ENCODE measurements at regions not wholly inside any gene's neighbourhood (a gene's known extent, or its start where the extent isn't known, plus 50 kb on each side); places are given as distances from the start of the nearest gene placed in this dataset.

- DNase-seq (ENCODE audit: low read depth in 1 of 2, low spot score in 2 of 2), result no peak
- Histone ChIP-seq H3K4me1 (replicated peaks in 1 of 4; ENCODE audit: control insufficient read depth in 3 of 4, insufficient read depth in 4 of 4, low read length in 3 of 4) (peaks cover 0 to 3% (median 0%) of the 10 kb centered on the region in 4 experiments; a peak in 1 of 7 replicates), H3K27me3 (replicated peaks in 1 of 4; ENCODE audit: control insufficient read depth in 3 of 4, extremely low read depth in 1 of 4, insufficient read depth in 3 of 4, low read length in 3 of 4) (peaks cover 0 to 1% (median 0%) of the 10 kb centered on the region in 4 experiments; a peak in 1 of 7 replicates), H4K91ac (replicated peaks; ENCODE audit: insufficient read length, low read length) (no peak overlapping the region), H3K79me1 (ENCODE audit: low read depth, low read length) (no peaks in the 10 kb centered on the region), H3K79me2 (ENCODE audit: control insufficient read depth in 1 of 2, insufficient read depth in 2 of 2, low read length in 2 of 2) (no peaks in the 10 kb centered on the region), H2AK5ac (ENCODE audit: low read depth, low read length) (no peak overlapping the region), H4K20me1 (replicated peaks in 1 of 2; ENCODE audit: control insufficient read depth in 1 of 2, insufficient read depth in 2 of 2, low read length in 2 of 2) (no peaks in the 10 kb centered on the region), H3K4me3 (ENCODE audit: extremely low read depth in 1 of 4, insufficient read depth in 2 of 4, low read depth in 3 of 4, low read length in 4 of 4) (no peak overlapping the region), H2BK20ac (ENCODE audit: low read length) (no peak overlapping the region), H2AFZ (ENCODE audit: low read length) (no peak overlapping the region), H3K36me3 (ENCODE audit: control insufficient read depth in 2 of 4, insufficient read depth in 4 of 4, low read length in 3 of 4) (no peaks in the 10 kb centered on the region), H2BK15ac (ENCODE audit: low read length) (no peak overlapping the region), H3K23ac (ENCODE audit: insufficient read length) (no peak overlapping the region), H2BK12ac (ENCODE audit: low read depth, low read length) (no peak overlapping the region), H3K23me2 (ENCODE audit: low read depth, low read length) (no peaks in the 10 kb centered on the region), H3K18ac (ENCODE audit: extremely low read depth, low read length) (no peak overlapping the region), H3K9ac (replicated peaks in 1 of 4; ENCODE audit: extremely low read depth in 1 of 4, low read depth in 3 of 4, low read length in 3 of 4) (no peak overlapping the region), H3K56ac (replicated peaks; ENCODE audit: insufficient read length, low read depth, low read length) (no peak overlapping the region), H3K4ac (replicated peaks; ENCODE audit: insufficient read length, low read depth, low read length) (no peak overlapping the region), H2BK120ac (replicated peaks; ENCODE audit: low read depth, low read length) (no peak overlapping the region), H3K14ac (ENCODE audit: insufficient read length) (no peak overlapping the region), H3K4me2 (ENCODE audit: insufficient read depth in 1 of 2, low read depth in 2 of 2, low read length in 2 of 2) (no peak overlapping the region), H3K9me3 (ENCODE audit: insufficient read depth in 2 of 2, low read depth in 1 of 2, low read length in 1 of 2) (no peaks in the 10 kb centered on the region), H2BK5ac (ENCODE audit: low read depth, low read length) (no peak overlapping the region), H4K5ac (ENCODE audit: insufficient read length, low read depth, low read length) (no peak overlapping the region), H4K8ac (ENCODE audit: extremely low read depth, insufficient read depth, low read length) (no peak overlapping the region), H3K27ac (ENCODE audit: low read depth, low read length) (no peak overlapping the region)
- WGBS, 2 experiments (ENCODE audit: extremely low coverage in 1 of 2, insufficient coverage in 1 of 2, insufficient read length in 1 of 2, insufficient replicate concordance in 2 of 2, low coverage in 1 of 2, low lambda C conversion rate in 2 of 2, missing lambda C conversion rate in 1 of 2), result 89% methylated on average over 19 of the region's 19 CpGs; no CpG with 5 or more reads in 1 of the 2 experiments
- FAIRE-seq, result no peak
- POLR2A ChIA-PET (ENCODE audit: partially characterized antibody), result no interaction called here
- CTCF ChIA-PET (ENCODE audit: partially characterized antibody), result interaction anchor here (1.3 kb wide), 1 partner anchor 301 kb away, joined by 4 read pairs; no protein-coding TSS in a partner anchor
- no peak for TF ChIP-seq MAX (IDR thresholded peaks at IDR 0.05)
- no peak for TF ChIP-seq HDAC6 (IDR thresholded peaks at IDR 0.05; ENCODE audit: low read depth, low read length)
- no peak for TF ChIP-seq CBX5 (IDR thresholded peaks at IDR 0.05; ENCODE audit: low read depth, low read length)
- no peak for TF ChIP-seq CREB1 (IDR thresholded peaks at IDR 0.05)
- no peak for TF ChIP-seq BCL11A (IDR thresholded peaks at IDR 0.05; ENCODE audit: low read depth in 2 of 2, low read length in 2 of 2)
- TF ChIP-seq SP4 (IDR thresholded peaks at IDR 0.05; ENCODE audit: low read length), result no peak
- no peak for TF ChIP-seq NANOG (IDR thresholded peaks at IDR 0.05; ENCODE audit: insufficient read depth, low read depth, low read length, poor library complexity, severe bottlenecking)
- no peak for TF ChIP-seq POLR2AphosphoS5 (IDR thresholded peaks at IDR 0.05; ENCODE audit: low read depth, low read length)
- TF ChIP-seq YY1 (IDR thresholded peaks at IDR 0.05; ENCODE audit: low read depth, low read length), result no peak
- no peak for TF ChIP-seq ZNF274 (IDR thresholded peaks at IDR 0.05; ENCODE audit: borderline replicate concordance, extremely low read depth, low read length)
- no peak for TF ChIP-seq CTCF (IDR thresholded peaks at IDR 0.05; ENCODE audit: control extremely low read depth in 1 of 3, insufficient read depth in 1 of 3, low read depth in 1 of 3, low read length in 3 of 3)
Measured at GRCh38 chr3:157920822-157921700, 185.2 kb downstream of the SHOX2 start.
